SK-N-SH treated with all-trans-retinoic acid at 6 μM for 48 hours (cell line): ENCODE measurements at regions not wholly inside any gene's neighbourhood (a gene's known extent, or its start where the extent isn't known, plus 50 kb on each side); places are given as distances from the start of the nearest gene placed in this dataset.
A peak's percentile ranks its signal among the peaks of the same experiment; 100 is the strongest.
"Not testable (repeated sequence)": the region's sequence is repeated elsewhere in the genome, so short reads cannot be mapped to it uniquely, and the experiment has no call there.

Experiments used
- ATAC-seq: fragments of 200-7000 bp; cut with Tn5 transposase; 3 replicates; pipeline ENCODE4 v1.9.1; 2020; ENCODE audit warnings: mild to moderate bottlenecking, moderate library complexity
- ARNTL ChIP-seq: fragments of 450-650 bp; formaldehyde crosslinking; IDR thresholded peaks from 2 replicates; pipeline ENCODE4 v1.5.0; 2020; ENCODE audit warnings: low read depth, mild to moderate bottlenecking, moderate library complexity, borderline replicate concordance
- BACH2 ChIP-seq: fragments of 250-450 bp; sonication (Bioruptor Pico); IDR thresholded peaks from 2 replicates; pipeline ENCODE4 v1.9.0; 2021; ENCODE audit warnings: mild to moderate bottlenecking, borderline replicate concordance
- CSDC2 ChIP-seq: fragments of 250-450 bp; sonication (Bioruptor Pico); IDR thresholded peaks from 2 replicates; pipeline ENCODE4 v1.5.0; 2020; ENCODE audit warnings: mild to moderate bottlenecking, moderate library complexity
- CSRNP3 ChIP-seq: fragments of 250-450 bp; sonication (Bioruptor Pico); IDR thresholded peaks from 2 replicates; pipeline ENCODE4 v1.5.1; 2021; ENCODE audit warnings: mild to moderate bottlenecking, moderate library complexity
- ESRRG ChIP-seq: fragments of 250-450 bp; sonication (Bioruptor Pico); IDR thresholded peaks from 2 replicates; pipeline ENCODE4 v1.6.1; 2021; ENCODE audit warnings: mild to moderate bottlenecking
- ISL1 ChIP-seq: fragments of 250-450 bp; sonication (Bioruptor Pico); IDR thresholded peaks from 2 replicates; pipeline ENCODE4 v2.1.2; 2022; ENCODE audit warnings: mild to moderate bottlenecking, moderate library complexity
- OSR1 ChIP-seq: fragments of 250-450 bp; sonication (Bioruptor Pico); IDR thresholded peaks from 2 replicates; pipeline ENCODE4 v1.8.0; 2022; ENCODE audit warnings: moderate library complexity, mild to moderate bottlenecking, inconsistent platforms
- PATZ1 ChIP-seq: fragments of 250-450 bp; sonication (Bioruptor Pico); IDR thresholded peaks from 2 replicates; pipeline ENCODE4 v1.8.0; 2020; ENCODE audit warnings: mild to moderate bottlenecking, moderate library complexity, borderline replicate concordance
- POU6F1 ChIP-seq: fragments of 250-450 bp; sonication (Bioruptor Pico); IDR thresholded peaks from 2 replicates; pipeline ENCODE4 v1.8.0; 2021; ENCODE audit warnings: low read depth, mild to moderate bottlenecking, moderate library complexity, borderline replicate concordance
- PPARA ChIP-seq: fragments of 250-450 bp; sonication (Bioruptor Pico); IDR thresholded peaks from 2 replicates; pipeline ENCODE4 v1.5.0; 2020; ENCODE audit warnings: mild to moderate bottlenecking, borderline replicate concordance
- RARB ChIP-seq: fragments of 250-450 bp; sonication (Bioruptor Pico); IDR thresholded peaks from 2 replicates; pipeline ENCODE4 v1.8.0; 2021; ENCODE audit warnings: mild to moderate bottlenecking, moderate library complexity
- SNAI2 ChIP-seq: fragments of 250-450 bp; sonication (Bioruptor Pico); IDR thresholded peaks from 2 replicates; pipeline ENCODE4 v1.5.0; 2020; ENCODE audit warnings: mild to moderate bottlenecking, moderate library complexity
- TCF4 ChIP-seq: fragments of 250-450 bp; sonication (Bioruptor Pico); IDR thresholded peaks from 2 replicates; pipeline ENCODE4 v1.8.0; 2021; ENCODE audit warnings: mild to moderate bottlenecking, moderate library complexity, borderline replicate concordance
- TOX ChIP-seq: fragments of 250-450 bp; sonication (Bioruptor Pico); IDR thresholded peaks from 2 replicates; pipeline ENCODE4 v1.8.0; 2021; ENCODE audit warnings: mild to moderate bottlenecking, moderate library complexity, borderline replicate concordance
- ZC3H10 ChIP-seq: fragments of 250-450 bp; sonication (Bioruptor Pico); IDR thresholded peaks from 2 replicates; pipeline ENCODE4 v1.5.1; 2021; ENCODE audit warnings: mild to moderate bottlenecking, moderate library complexity
- ZFP3 ChIP-seq: fragments of 250-450 bp; sonication (Bioruptor Pico); IDR thresholded peaks from 2 replicates; pipeline ENCODE4 v1.5.0; 2020; ENCODE audit warnings: mild to moderate bottlenecking, moderate library complexity
- ZFP30 ChIP-seq: fragments of 450-650 bp; formaldehyde crosslinking; IDR thresholded peaks from 2 replicates; pipeline ENCODE4 v1.5.0; 2022; ENCODE audit warnings: mild to moderate bottlenecking, moderate library complexity
- ZNF565 ChIP-seq: fragments of 450-650 bp; formaldehyde crosslinking; conservative IDR thresholded peaks from 2 replicates; pipeline ENCODE4 v1.5.0; 2020; ENCODE audit warnings: low read depth, mild to moderate bottlenecking, moderate library complexity
- ZNF70 ChIP-seq: fragments of 450-650 bp; formaldehyde crosslinking; IDR thresholded peaks from 2 replicates; pipeline ENCODE4 v1.5.0; 2020; ENCODE audit warnings: mild to moderate bottlenecking, moderate library complexity
- ZNF8 ChIP-seq: fragments of 450-650 bp; formaldehyde crosslinking; IDR thresholded peaks from 2 replicates; pipeline ENCODE4 v1.5.0; 2020; ENCODE audit warnings: mild to moderate bottlenecking, moderate library complexity
- TF ChIP-seq, protein P1 (sequence below): fragments of 250-450 bp; sonication (Bioruptor Pico); IDR thresholded peaks from 2 replicates; pipeline ENCODE4 v1.5.1; 2020; ENCODE audit warnings: low read depth, mild to moderate bottlenecking, moderate library complexity

DNA sequence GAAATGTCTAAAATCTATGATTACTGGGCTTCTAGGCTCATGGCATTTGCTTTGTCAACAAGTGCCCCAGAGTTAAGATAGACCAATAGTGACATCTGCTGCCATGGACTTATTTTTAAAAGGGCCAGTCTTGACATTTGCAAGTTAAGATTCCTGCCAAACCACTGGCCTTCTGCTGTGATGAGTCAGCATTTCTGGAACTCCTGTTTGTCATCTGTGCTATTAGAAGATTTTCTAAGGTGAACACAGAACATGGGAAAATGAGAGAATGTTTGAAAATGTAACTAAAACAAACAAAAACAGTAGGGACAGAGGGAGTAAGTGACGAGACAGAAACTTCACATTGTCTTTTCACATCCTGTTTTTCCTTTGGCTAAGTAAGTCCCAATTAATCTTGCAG lies 93.7 kb upstream of the WDR75 start:
- TF ChIP-seq ARNTL (CRISPR knock-in tag) (no peak), TOX (CRISPR knock-in tag) (0 out of 2 replicates have a peak, but pooled peaks have one; percentile 42)
- ATAC-seq: peak; percentile 79

DNA sequence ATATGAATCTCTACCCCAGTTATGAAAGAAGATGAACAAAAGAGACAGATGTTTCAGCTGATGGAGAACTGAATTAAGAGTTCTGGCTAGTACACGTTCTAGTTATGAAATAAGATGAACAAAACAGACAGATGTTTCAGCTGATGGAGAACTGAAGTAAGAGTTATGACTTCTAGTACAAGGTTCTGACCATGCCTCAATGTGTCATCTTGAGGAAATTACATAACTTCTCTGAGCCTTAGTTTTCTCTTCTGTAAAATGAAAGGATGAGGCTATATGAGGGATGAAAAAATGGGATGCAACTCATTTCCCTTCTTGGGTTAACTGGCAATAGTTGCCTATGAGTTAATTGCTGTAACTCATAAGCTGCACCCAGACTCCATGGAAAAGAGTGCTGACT lies 92.9 kb upstream of the WDR75 start:
- TF ChIP-seq ZC3H10 (CRISPR knock-in tag) (no peak), PATZ1 (no peak), ARNTL (CRISPR knock-in tag) (no peak), RARB (CRISPR knock-in tag) (no peak), ZNF8 (CRISPR knock-in tag) (no peak), SNAI2 (CRISPR knock-in tag) (no peak), PPARA (CRISPR knock-in tag) (no peak), TOX (CRISPR knock-in tag) (no peak), CSDC2 (no peak), ZFP30 (no peak), BACH2 (CRISPR knock-in tag) (no peak), POU6F1 (CRISPR knock-in tag) (no peak), CSRNP3 (CRISPR knock-in tag) (no peak), ZNF70 (CRISPR knock-in tag) (no peak), ZNF565 (CRISPR knock-in tag) (no peak), OSR1 (CRISPR knock-in tag) (no peak), ISL1 (CRISPR knock-in tag) (no peak), TCF4 (CRISPR knock-in tag) (no peak)
- TF ChIP-seq, protein P1, sequence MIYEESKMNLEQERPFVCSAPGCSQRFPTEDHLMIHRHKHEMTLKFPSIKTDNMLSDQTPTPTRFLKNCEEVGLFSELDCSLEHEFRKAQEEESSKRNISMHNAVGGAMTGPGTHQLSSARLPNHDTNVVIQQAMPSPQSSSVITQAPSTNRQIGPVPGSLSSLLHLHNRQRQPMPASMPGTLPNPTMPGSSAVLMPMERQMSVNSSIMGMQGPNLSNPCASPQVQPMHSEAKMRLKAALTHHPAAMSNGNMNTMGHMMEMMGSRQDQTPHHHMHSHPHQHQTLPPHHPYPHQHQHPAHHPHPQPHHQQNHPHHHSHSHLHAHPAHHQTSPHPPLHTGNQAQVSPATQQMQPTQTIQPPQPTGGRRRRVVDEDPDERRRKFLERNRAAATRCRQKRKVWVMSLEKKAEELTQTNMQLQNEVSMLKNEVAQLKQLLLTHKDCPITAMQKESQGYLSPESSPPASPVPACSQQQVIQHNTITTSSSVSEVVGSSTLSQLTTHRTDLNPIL (CRISPR knock-in tag): no peak
- no peak for ATAC-seq

GRCh38 chr2:189350540-189351209 lies 90.6 kb upstream of the WDR75 start:
- peak; percentile 95 for ATAC-seq
- TF ChIP-seq ZNF8 (CRISPR knock-in tag) (no peak), POU6F1 (CRISPR knock-in tag) (no peak), ZFP3 (CRISPR knock-in tag) (no peak), CSDC2 (no peak), PATZ1 (peak; percentile 68; the same call in 1 of the 2 replicates), TOX (CRISPR knock-in tag) (peak; percentile 87), ESRRG (no peak), ISL1 (CRISPR knock-in tag) (no peak), TCF4 (CRISPR knock-in tag) (no peak), ZNF565 (CRISPR knock-in tag) (no peak), BACH2 (CRISPR knock-in tag) (no peak), ARNTL (CRISPR knock-in tag) (no peak), ZC3H10 (CRISPR knock-in tag) (peak; percentile 25; the same call in 1 of the 2 replicates), RARB (CRISPR knock-in tag) (peak; percentile 76; the same call in 1 of the 2 replicates)
- TF ChIP-seq, all 23 proteins: peak for 4

- ATAC-seq: not testable (repeated sequence)
These were observed 89.3 kb upstream of the WDR75 start for GRCh38 chr2:189351933-189352332.

DNA sequence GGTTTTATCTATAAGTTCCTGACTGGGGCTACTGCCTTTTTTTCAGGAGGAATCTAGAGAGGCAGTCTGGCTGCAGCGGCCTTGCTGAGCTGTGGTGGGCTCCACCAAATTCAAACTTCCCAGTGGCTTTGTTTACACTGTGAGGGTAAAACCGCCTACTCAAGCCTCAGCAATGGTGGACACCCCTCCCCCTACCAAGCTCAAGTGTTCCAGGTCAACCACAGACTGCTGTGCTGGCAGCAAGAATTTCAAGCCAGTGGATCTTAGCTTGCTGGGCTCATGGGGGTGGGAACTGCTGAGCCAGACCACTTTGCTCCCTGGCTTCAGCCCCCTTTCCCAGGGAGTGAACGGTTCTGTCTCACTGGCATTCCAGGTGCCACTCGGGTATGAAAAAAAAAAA lies 83.9 kb upstream of the WDR75 start:
- ATAC-seq: not testable (repeated sequence)
